Gastroesophageal sphincter (tissue), 3 donors: ENCODE measurements at regions not wholly inside any gene's neighbourhood (a gene's known extent, or its start where the extent isn't known, plus 50 kb on each side); places are given as distances from the start of the nearest gene placed in this dataset.

Experiments
- CTCF ChIP-seq, 4 experiments: fragments of 200-600 bp in 2 of 4; fragments of 450-650 bp in 2 of 4; sonication (generic) in 1 of 4; IDR thresholded peaks; one replicate each; pipeline ENCODE4 v1.5.1; 2017 to 2019; ENCODE audit warnings: antibody characterized with exemption in 4 of 4, mild to moderate bottlenecking in 2 of 4, moderate library complexity in 2 of 4
- POLR2A ChIP-seq, 2 donors: fragments of 450-650 bp; IDR thresholded peaks; one replicate each; pipeline ENCODE4 v1.6.1; 2017; ENCODE audit warnings: antibody characterized with exemption in 2 of 2, mild to moderate bottlenecking in 2 of 2, moderate library complexity in 1 of 2
- POLR2AphosphoS5 ChIP-seq: sonication (generic); formaldehyde crosslinking; IDR thresholded peaks from one replicate; pipeline ENCODE4 v1.6.1; 2017; ENCODE audit warnings: antibody characterized with exemption

DNA sequence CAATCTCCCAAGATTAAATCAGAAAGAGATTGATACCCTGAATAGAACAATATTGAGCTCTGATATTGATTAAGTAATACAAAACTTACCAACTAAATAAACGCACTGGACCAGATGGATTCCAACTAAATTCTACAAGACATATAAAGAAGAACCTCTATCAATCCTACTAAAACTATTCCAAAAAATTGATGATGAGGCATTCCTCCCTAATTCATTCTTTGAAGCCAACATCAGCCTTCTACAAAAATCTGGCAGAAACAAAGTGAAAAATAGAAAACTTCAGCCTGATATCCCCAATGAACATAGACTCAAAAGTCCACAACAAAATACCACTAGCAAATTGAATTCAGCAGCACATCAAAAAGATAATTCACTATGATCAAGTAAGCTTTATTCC, 695.5 kb downstream of the NYAP2 start:
- TF ChIP-seq POLR2A (IDR thresholded peaks at IDR 0.05) (no peak), CTCF (IDR thresholded peaks at IDR 0.05) (no peak), POLR2AphosphoS5 (no peak)
